Progenitor cell of endocrine pancreas (in vitro differentiated cells): ENCODE measurements at regions not wholly inside any gene's neighbourhood (a gene's known extent, or its start where the extent isn't known, plus 50 kb on each side); places are given as distances from the start of the nearest gene placed in this dataset.

ENCODE experiments used
- DNase-seq: peaks from one replicate; pipeline ENCODE4 v3.0.0; 2021; ENCODE audit warnings: low spot score; ENCODE audit not compliant: unreplicated experiment
- H3K27ac Mint-ChIP-seq: 2 replicates; pipeline ENCODE4 v1.8.0; 2021; ENCODE audit warnings: mild to moderate bottlenecking, moderate library complexity, mixed read lengths
- H3K27me3 Mint-ChIP-seq: 2 replicates; pipeline ENCODE4 v1.8.0; 2021; ENCODE audit warnings: mixed read lengths
- H3K36me3 Mint-ChIP-seq: 2 replicates; pipeline ENCODE4 v1.8.0; 2022; ENCODE audit warnings: mixed read lengths; ENCODE audit not compliant: insufficient read depth
- H3K4me1 Mint-ChIP-seq: 2 replicates; pipeline ENCODE4 v1.8.0; 2021; ENCODE audit warnings: low read depth, mixed read lengths
- H3K4me3 Mint-ChIP-seq: 2 replicates; pipeline ENCODE4 v1.8.0; 2021; ENCODE audit warnings: low read depth, mild to moderate bottlenecking, moderate library complexity, mixed read lengths
- H3K9me3 Mint-ChIP-seq: 2 replicates; pipeline ENCODE4 v1.8.0; 2021; ENCODE audit warnings: low read depth, mixed read lengths
- CTCF ChIP-seq: fragments of 200-600 bp; sonication (generic); IDR thresholded peaks from one replicate; pipeline ENCODE4 v1.5.0; 2021; ENCODE audit warnings: antibody characterized with exemption, mild to moderate bottlenecking; ENCODE audit not compliant: unreplicated experiment

GRCh38 chr13:31945202-31945961 lies 86.2 kb upstream of the FRY start:
- Mint-ChIP-seq H3K4me3 (peak overlapping the region; percentile 71), H3K36me3 (no peaks in the 10 kb centered on the region), H3K27ac (peak overlapping the region; percentile 89), H3K27me3 (no peaks in the 10 kb centered on the region), H3K4me1 (peaks cover 54% of the 10 kb centered on the region), H3K9me3 (no peaks in the 10 kb centered on the region)
- TF ChIP-seq CTCF: no peak
- no peak for DNase-seq

GRCh38 chr13:31946091-31946770 lies 85.3 kb upstream of the FRY start:
- H3K27ac Mint-ChIP-seq: peak overlapping the region; percentile 89
- peak overlapping the region; percentile 71 for H3K4me3 Mint-ChIP-seq

GRCh38 chr13:31947105-31947504 lies 84.5 kb upstream of the FRY start:
- Mint-ChIP-seq H3K27ac (no peak overlapping the region), H3K4me3 (peak overlapping the region; percentile 5), H3K27me3 (no peaks in the 10 kb centered on the region), H3K4me1 (peaks cover 63% of the 10 kb centered on the region), H3K36me3 (no peaks in the 10 kb centered on the region), H3K9me3 (no peaks in the 10 kb centered on the region)
- no peak for DNase-seq
- no peak for TF ChIP-seq CTCF

More at GRCh38 chr13:31946091-31946770, 85.3 kb upstream of the FRY start:
- no peaks in the 10 kb centered on the region for H3K36me3 Mint-ChIP-seq
- no peaks in the 10 kb centered on the region for H3K27me3 Mint-ChIP-seq
- peaks cover 60% of the 10 kb centered on the region for H3K4me1 Mint-ChIP-seq
- DNase-seq: no peak
- no peak for TF ChIP-seq CTCF
- H3K9me3 Mint-ChIP-seq: no peaks in the 10 kb centered on the region

GRCh38 chr13:31947506-31947905 lies 84.1 kb upstream of the FRY start:
- peaks cover 63% of the 10 kb centered on the region for H3K4me1 Mint-ChIP-seq
- TF ChIP-seq CTCF: no peak
- H3K27me3 Mint-ChIP-seq: no peaks in the 10 kb centered on the region
- no peaks in the 10 kb centered on the region for H3K9me3 Mint-ChIP-seq
- peak overlapping the region; percentile 5 for H3K4me3 Mint-ChIP-seq
- no peak for DNase-seq
- H3K36me3 Mint-ChIP-seq: no peaks in the 10 kb centered on the region
- H3K27ac Mint-ChIP-seq: no peak overlapping the region

GRCh38 chr13:31949486-31949885 lies 82.1 kb upstream of the FRY start:
- no peaks in the 10 kb centered on the region for H3K9me3 Mint-ChIP-seq
- no peak for DNase-seq
- no peak overlapping the region for H3K27ac Mint-ChIP-seq
- H3K4me3 Mint-ChIP-seq: no peak overlapping the region
- no peak for TF ChIP-seq CTCF
- H3K36me3 Mint-ChIP-seq: no peaks in the 10 kb centered on the region
- no peaks in the 10 kb centered on the region for H3K27me3 Mint-ChIP-seq
- peaks cover 57% of the 10 kb centered on the region for H3K4me1 Mint-ChIP-seq
